GM23338 (cell line): ENCODE measurements at regions not wholly inside any gene's neighbourhood (a gene's known extent, or its start where the extent isn't known, plus 50 kb on each side); places are given as distances from the start of the nearest gene placed in this dataset.

Experiments used
- EZH2 ChIP-seq: fragments of 200-600 bp; sonication (generic); IDR thresholded peaks from one replicate; pipeline ENCODE4 v1.8.0; 2017; ENCODE audit warnings: antibody characterized with exemption, mild to moderate bottlenecking, low read depth; ENCODE audit not compliant: unreplicated experiment
- EZH2phosphoT487 ChIP-seq: fragments of 200-600 bp; sonication (generic); IDR thresholded peaks from one replicate; pipeline ENCODE4 v1.8.1; 2018; ENCODE audit warnings: antibody characterized with exemption; ENCODE audit not compliant: unreplicated experiment
- JUNB ChIP-seq: IDR thresholded peaks from one replicate; pipeline ENCODE4 v1.6.1; 2016; ENCODE audit warnings: antibody characterized with exemption; ENCODE audit not compliant: unreplicated experiment
- POLR2AphosphoS5 ChIP-seq: IDR thresholded peaks from 2 replicates; pipeline ENCODE4 v1.6.1; 2016; ENCODE audit warnings: antibody characterized with exemption, low read depth
- TF ChIP-seq, protein P1 (sequence below), 2 experiments: fragments of 200-600 bp in 1 of 2; sonication (generic) in 1 of 2; conservative IDR thresholded peaks; 2 replicates each; pipeline versions ENCODE4 v1.5.1 to v1.6.1; 2016 to 2017; ENCODE audit warnings: antibody characterized with exemption in 2 of 2, low read depth in 2 of 2, mild to moderate bottlenecking in 2 of 2, moderate library complexity in 1 of 2
- TF ChIP-seq, protein P2 (sequence below): IDR thresholded peaks from 2 replicates; pipeline ENCODE4 v1.6.1; 2016; ENCODE audit warnings: antibody characterized with exemption

DNA sequence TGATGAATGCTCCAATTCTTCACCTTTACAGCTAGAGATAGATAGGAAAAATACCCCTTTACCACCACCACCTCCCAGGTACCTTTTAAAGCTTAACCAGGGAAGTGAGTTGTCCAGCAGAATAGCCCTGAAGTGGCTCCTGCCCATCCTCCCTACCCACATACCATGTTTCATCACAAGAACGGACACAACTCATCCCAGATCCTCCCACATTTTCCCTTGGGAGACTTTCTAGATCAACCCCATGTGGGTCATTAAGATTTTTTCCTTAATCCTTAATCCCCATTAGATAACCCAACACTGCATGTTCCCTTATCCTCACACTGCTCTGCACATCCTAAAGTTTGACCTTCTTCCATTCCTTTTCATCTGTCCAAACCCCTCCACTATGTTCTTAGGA is 69.3 kb downstream of the CHST2 start:
- TF ChIP-seq, protein P1, sequence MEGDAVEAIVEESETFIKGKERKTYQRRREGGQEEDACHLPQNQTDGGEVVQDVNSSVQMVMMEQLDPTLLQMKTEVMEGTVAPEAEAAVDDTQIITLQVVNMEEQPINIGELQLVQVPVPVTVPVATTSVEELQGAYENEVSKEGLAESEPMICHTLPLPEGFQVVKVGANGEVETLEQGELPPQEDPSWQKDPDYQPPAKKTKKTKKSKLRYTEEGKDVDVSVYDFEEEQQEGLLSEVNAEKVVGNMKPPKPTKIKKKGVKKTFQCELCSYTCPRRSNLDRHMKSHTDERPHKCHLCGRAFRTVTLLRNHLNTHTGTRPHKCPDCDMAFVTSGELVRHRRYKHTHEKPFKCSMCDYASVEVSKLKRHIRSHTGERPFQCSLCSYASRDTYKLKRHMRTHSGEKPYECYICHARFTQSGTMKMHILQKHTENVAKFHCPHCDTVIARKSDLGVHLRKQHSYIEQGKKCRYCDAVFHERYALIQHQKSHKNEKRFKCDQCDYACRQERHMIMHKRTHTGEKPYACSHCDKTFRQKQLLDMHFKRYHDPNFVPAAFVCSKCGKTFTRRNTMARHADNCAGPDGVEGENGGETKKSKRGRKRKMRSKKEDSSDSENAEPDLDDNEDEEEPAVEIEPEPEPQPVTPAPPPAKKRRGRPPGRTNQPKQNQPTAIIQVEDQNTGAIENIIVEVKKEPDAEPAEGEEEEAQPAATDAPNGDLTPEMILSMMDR (conservative IDR thresholded peaks at IDR 0.05; ENCODE audit: low read depth in 2 of 2) = no peak
- TF ChIP-seq EZH2phosphoT487 = no peak
- TF ChIP-seq JUNB = no peak
- TF ChIP-seq POLR2AphosphoS5 = no peak
- TF ChIP-seq, protein P2, sequence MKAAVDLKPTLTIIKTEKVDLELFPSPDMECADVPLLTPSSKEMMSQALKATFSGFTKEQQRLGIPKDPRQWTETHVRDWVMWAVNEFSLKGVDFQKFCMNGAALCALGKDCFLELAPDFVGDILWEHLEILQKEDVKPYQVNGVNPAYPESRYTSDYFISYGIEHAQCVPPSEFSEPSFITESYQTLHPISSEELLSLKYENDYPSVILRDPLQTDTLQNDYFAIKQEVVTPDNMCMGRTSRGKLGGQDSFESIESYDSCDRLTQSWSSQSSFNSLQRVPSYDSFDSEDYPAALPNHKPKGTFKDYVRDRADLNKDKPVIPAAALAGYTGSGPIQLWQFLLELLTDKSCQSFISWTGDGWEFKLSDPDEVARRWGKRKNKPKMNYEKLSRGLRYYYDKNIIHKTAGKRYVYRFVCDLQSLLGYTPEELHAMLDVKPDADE = no peak
- TF ChIP-seq EZH2 = no peak
